Retinal pigment epithelial cell (primary cell): ENCODE measurements at regions not wholly inside any gene's neighbourhood (a gene's known extent, or its start where the extent isn't known, plus 50 kb on each side); places are given as distances from the start of the nearest gene placed in this dataset.

ENCODE experiments used
- DNase-seq: peaks from one replicate; pipeline ENCODE4 v3.0.0-alpha.2; 2010; ENCODE audit warnings: low read depth
- H3K4me3 ChIP-seq: 2 replicates; pipeline ENCODE4 v1.5.1; 2011; ENCODE audit warnings: mild to moderate bottlenecking, low read length, control low read depth, moderate library complexity
- CTCF ChIP-seq: conservative IDR thresholded peaks from 2 replicates; pipeline ENCODE4 v1.5.1; 2011; ENCODE audit warnings: low read depth, low read length, control low read depth, inconsistent platforms

GRCh38 chr10:31720546-31720945, 208.1 kb downstream of the ARHGAP12 start:
- TF ChIP-seq CTCF = no peak
- no peak for DNase-seq
- H3K4me3 ChIP-seq = no peak overlapping the region

GRCh38 chr10:31709476-31709875, 219.2 kb downstream of the ARHGAP12 start:
- H3K4me3 ChIP-seq = no peak overlapping the region
- no peak for DNase-seq
- TF ChIP-seq CTCF = no peak

GRCh38 chr10:31709028-31709427, 219.6 kb downstream of the ARHGAP12 start:
- H3K4me3 ChIP-seq = no peak overlapping the region
- DNase-seq = no peak
- TF ChIP-seq CTCF = peak; percentile 15

GRCh38 chr10:31708474-31708873, 220.2 kb downstream of the ARHGAP12 start:
- H3K4me3 ChIP-seq = no peak overlapping the region
- TF ChIP-seq CTCF = no peak
- DNase-seq = no peak

- DNase-seq = no peak
- no peak overlapping the region for H3K4me3 ChIP-seq
- TF ChIP-seq CTCF = no peak
Measured at GRCh38 chr10:31708046-31708445, 220.6 kb downstream of the ARHGAP12 start.

- no peak overlapping the region for H3K4me3 ChIP-seq
- DNase-seq = peak; percentile 9
- TF ChIP-seq CTCF = no peak
Measured at GRCh38 chr10:31707093-31708039, 221.3 kb downstream of the ARHGAP12 start.
